GM19239 (cell line): ENCODE measurements at regions not wholly inside any gene's neighbourhood (a gene's known extent, or its start where the extent isn't known, plus 50 kb on each side); places are given as distances from the start of the nearest gene placed in this dataset.
"Not testable (repeated sequence)": the region's sequence is repeated elsewhere in the genome, so short reads cannot be mapped to it uniquely, and the experiment has no call there.

Experiments
- DNase-seq: peaks from one replicate; pipeline ENCODE4 v3.0.0; 2011; ENCODE audit warnings: low spot score; ENCODE audit not compliant: insufficient read length
- FAIRE-seq: peaks from 2 replicates; lab custom pipeline; 2011; peaks lifted over from hg19 to GRCh38; lab: Jason Lieb, UNC

- FAIRE-seq (no peak), DNase-seq (no peak)
Measured at GRCh38 chr7:9391221-9391620, 957.8 kb downstream of the NXPH1 start.

GRCh38 chr7:9391984-9392383 is 958.6 kb downstream of the NXPH1 start:
- FAIRE-seq (no peak), DNase-seq (no peak)

GRCh38 chr7:9404386-9404785 is 971.0 kb downstream of the NXPH1 start:
- not testable (repeated sequence) for FAIRE-seq, DNase-seq

GRCh38 chr7:9407816-9408215 is 974.4 kb downstream of the NXPH1 start:
- FAIRE-seq (no peak), DNase-seq (no peak)

GRCh38 chr7:9453521-9453920 is 1020.1 kb downstream of the NXPH1 start:
- FAIRE-seq (no peak), DNase-seq (no peak)

GRCh38 chr7:9488555-9488954 is 1055.1 kb downstream of the NXPH1 start:
- DNase-seq (no peak), FAIRE-seq (no peak)

GRCh38 chr7:9498303-9498702 is 1064.9 kb downstream of the NXPH1 start:
- no peak for DNase-seq
- no peak for FAIRE-seq

GRCh38 chr7:9502269-9502668 is 1068.9 kb downstream of the NXPH1 start:
- DNase-seq (no peak), FAIRE-seq (no peak)

- FAIRE-seq = no peak
- DNase-seq = no peak
Measured at GRCh38 chr7:9504678-9505077, 1071.3 kb downstream of the NXPH1 start.

GRCh38 chr7:9505516-9505915 is 1072.1 kb downstream of the NXPH1 start:
- FAIRE-seq (no peak), DNase-seq (no peak)

GRCh38 chr7:9507290-9507689 is 1073.9 kb downstream of the NXPH1 start:
- no peak for DNase-seq
- FAIRE-seq = no peak

GRCh38 chr7:9516662-9517061 is 1083.3 kb downstream of the NXPH1 start:
- DNase-seq (no peak), FAIRE-seq (no peak)

GRCh38 chr7:9523579-9523978 is 1090.2 kb downstream of the NXPH1 start:
- DNase-seq (no peak), FAIRE-seq (no peak)

GRCh38 chr7:9552431-9552830 is 1119.0 kb downstream of the NXPH1 start:
- FAIRE-seq, DNase-seq: not testable (repeated sequence)

- DNase-seq (no peak), FAIRE-seq (no peak)
Measured at GRCh38 chr7:9557853-9558252, 1124.4 kb downstream of the NXPH1 start.

GRCh38 chr7:9575716-9576115 is 1142.3 kb downstream of the NXPH1 start:
- FAIRE-seq (no peak), DNase-seq (no peak)

- DNase-seq (no peak), FAIRE-seq (no peak)
Measured at GRCh38 chr7:9582824-9583223, 1149.4 kb downstream of the NXPH1 start.

GRCh38 chr7:9598411-9598810 is 1165.0 kb downstream of the NXPH1 start:
- no peak for DNase-seq
- no peak for FAIRE-seq

- FAIRE-seq (no peak), DNase-seq (no peak)
Measured at GRCh38 chr7:9600974-9601373, 1167.6 kb downstream of the NXPH1 start.

GRCh38 chr7:9603291-9603690 is 1169.9 kb downstream of the NXPH1 start:
- DNase-seq = no peak
- FAIRE-seq = no peak

- FAIRE-seq = no peak
- no peak for DNase-seq
Measured at GRCh38 chr7:9608560-9608959, 1175.2 kb downstream of the NXPH1 start.

- not testable (repeated sequence) for DNase-seq, FAIRE-seq
Measured at GRCh38 chr7:9620899-9621298, 1187.5 kb downstream of the NXPH1 start.

GRCh38 chr7:9621306-9621902 is 1188.0 kb downstream of the NXPH1 start:
- FAIRE-seq, DNase-seq: not testable (repeated sequence)
